NCI-H2171 (cell line): ENCODE measurements at regions not wholly inside any gene's neighbourhood (a gene's known extent, or its start where the extent isn't known, plus 50 kb on each side); places are given as distances from the start of the nearest gene placed in this dataset.
A peak's percentile ranks its signal among the peaks of the same experiment; 100 is the strongest.
"Not testable (repeated sequence)": the region's sequence is repeated elsewhere in the genome, so short reads cannot be mapped to it uniquely, and the experiment has no call there.

Experiments
- DNase-seq: peaks from one replicate; lab custom pipeline; 2025; lab: John Stamatoyannopoulos, UW

- peak; percentile 21 for DNase-seq
Measured at GRCh38 chr11:116373104-116373944, 399.5 kb downstream of the BUD13 start.

GRCh38 chr11:116371146-116371545 lies 401.6 kb downstream of the BUD13 start:
- no peak for DNase-seq

DNA sequence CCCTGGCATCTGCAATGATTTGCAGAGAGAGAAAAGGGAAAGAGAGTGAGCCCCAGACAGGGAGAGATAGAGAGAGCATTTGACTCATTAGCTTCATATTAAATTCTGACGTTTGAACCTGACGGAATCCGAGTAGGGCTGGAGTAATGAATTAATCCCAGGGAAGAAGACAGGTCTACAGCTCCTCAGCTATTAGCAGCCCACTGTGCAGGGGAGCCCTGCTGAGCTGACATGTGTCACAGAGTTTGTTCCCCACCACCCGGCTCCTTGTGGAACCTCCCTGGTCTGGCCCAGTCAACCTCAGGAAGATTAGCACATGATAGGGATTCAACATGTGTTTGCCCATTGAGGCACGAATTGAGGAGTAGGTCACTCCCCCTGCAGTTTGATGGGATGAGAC lies 404.0 kb downstream of the BUD13 start:
- DNase-seq = no peak

DNA sequence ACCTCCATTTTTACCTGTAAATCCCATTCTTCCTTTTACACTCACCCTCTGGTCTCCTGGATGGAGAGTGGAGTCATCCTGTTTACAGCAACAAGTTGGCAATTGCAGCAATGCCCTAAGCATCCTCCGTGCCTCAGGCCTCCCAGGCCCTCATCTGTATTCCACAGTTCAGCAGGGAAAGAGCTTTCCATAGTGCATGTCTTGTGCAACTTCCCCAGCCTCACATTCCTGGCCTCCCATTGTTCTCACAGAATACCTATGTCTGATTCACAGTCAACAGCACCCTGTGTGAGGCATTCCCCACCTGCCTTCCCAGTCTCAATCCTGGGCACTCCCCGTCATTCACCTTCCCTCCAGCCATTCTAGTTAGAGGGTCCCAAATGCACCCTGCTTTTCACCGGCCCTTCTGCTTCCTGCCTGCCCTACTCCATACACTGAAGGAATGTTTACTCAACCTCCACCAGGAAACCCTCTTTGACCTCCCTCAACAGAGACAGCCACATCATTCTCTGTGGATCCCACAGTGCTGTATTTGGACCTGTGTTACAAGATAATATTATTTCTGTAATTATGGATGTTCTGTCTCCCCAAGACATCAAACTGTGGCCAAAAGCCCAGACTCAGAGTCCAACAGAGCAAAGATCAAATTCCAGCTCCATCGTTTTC lies 405.7 kb downstream of the BUD13 start:
- DNase-seq = no peak

- no peak for DNase-seq
Measured at GRCh38 chr11:116366451-116366850, 406.3 kb downstream of the BUD13 start.

DNA sequence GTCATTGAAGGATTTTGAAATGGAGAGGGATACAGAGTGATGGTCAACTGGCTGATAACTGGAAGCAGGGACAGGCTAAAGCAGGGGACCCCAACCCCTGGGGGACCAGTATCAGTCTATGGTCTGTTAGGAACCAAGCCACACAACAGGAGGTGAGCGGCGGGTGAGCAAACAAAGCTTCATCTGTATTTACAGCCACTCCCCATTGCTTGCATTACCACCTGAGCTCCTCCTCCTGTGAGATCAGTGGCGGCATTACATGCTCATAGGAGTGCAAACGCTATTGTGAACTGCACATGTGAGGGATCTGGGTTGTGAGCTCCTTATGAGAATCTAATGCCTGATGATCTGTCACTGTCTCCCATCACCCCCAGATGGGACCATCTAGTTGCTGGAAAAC lies 407.9 kb downstream of the BUD13 start:
- not testable (repeated sequence) for DNase-seq

GRCh38 chr11:116364348-116364747 lies 408.4 kb downstream of the BUD13 start:
- DNase-seq = no peak

DNA sequence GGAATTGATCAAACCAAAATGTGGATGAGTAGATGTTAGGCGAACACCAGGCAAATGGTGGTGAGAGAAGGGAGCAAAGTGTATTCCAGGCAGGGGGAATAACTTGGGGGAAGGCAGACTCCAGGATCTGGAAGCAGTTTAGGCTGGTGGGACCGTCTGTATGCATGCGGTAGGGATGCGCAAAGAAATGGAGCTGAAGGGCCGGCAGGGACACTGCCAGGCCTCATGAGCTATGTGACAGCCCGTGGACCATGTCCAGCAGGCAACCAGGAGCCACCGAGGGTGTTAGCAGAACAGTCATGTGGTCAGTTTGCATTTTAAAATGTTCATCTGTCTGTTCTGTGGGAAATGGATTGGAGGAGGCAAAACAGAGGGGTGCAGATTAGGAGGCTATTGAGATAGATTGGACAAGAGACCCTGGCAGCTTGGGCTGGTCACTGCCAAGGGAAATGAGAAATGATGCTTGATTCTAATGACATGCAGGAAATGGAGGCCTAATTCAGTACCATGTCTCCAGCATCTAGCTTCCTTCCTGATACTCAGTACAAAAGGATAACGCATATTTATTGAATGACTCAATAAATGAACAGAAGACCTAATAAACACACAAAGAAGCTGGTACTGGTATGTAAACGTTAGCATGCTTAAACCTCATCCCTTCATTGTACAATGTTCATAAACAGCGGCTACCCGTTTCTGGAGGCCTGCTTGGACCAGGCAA lies 412.4 kb downstream of the BUD13 start:
- DNase-seq = no peak

GRCh38 chr11:116357784-116358544 lies 414.8 kb downstream of the BUD13 start:
- DNase-seq = no peak

GRCh38 chr11:116356451-116356850 lies 416.3 kb downstream of the BUD13 start:
- no peak for DNase-seq

DNA sequence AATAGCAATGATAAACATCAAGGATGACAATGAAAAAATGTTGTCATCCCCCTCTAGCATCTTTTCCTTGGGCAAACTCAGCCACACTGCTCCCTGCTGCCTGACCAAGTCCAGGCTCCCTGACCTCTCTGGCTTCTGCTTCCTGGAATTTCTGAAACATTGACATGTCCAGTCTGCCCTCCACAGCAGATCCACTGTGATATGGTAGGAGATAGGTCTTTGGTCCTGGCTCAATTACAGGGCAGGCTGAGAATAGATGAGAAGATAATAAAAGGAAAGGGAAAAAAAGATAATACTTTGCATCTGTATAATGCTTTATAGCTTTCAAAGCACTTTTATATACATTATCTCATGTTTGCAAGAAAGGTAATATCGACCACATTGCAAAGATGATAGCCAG lies 417.7 kb downstream of the BUD13 start:
- no peak for DNase-seq

- DNase-seq = no peak
Measured at GRCh38 chr11:116353589-116353988, 419.2 kb downstream of the BUD13 start.

GRCh38 chr11:116352881-116353280 lies 419.9 kb downstream of the BUD13 start:
- DNase-seq = no peak

DNA sequence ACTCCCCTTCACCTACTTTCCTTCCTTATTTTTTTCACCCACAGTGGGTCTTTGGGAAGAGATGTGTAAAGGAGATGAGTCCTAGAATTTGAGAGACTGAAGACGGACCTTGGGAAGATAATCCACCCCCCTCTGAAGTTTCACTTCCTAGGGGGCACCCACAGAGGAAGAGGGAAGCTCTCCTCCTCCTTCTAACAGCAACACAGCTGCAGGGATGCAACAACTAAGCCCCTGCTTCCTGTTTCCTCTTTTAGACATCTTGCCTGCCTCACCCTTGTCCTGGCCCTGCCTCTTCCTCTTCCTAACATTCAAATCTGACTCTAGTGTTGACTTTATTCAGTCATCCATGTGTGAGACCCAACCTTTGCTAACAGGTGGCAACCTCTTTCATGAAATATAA lies 424.6 kb downstream of the BUD13 start:
- DNase-seq = no peak

DNA sequence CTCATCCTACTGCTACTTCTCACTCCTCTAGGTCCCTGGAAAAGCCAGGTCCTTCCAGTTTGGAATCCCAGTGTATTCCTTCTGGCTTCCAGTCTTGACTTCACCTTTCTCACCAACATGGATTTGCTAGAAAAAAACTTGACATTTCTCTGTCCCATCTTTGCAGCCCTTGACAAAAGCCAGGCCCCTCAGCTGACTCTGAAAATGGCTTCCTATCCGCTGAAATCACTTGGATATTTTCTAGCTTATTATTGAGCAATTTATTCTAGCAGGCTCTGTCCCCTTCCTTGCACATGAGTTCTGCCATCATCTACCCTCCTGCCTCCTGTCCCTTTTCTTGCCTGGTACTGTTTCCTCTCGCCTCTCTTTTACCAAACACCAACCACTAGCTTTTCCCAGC lies 427.2 kb downstream of the BUD13 start:
- DNase-seq = no peak

- no peak for DNase-seq
Measured at GRCh38 chr11:116344601-116345000, 428.2 kb downstream of the BUD13 start.

GRCh38 chr11:116343270-116343669 lies 429.5 kb downstream of the BUD13 start:
- no peak for DNase-seq

DNA sequence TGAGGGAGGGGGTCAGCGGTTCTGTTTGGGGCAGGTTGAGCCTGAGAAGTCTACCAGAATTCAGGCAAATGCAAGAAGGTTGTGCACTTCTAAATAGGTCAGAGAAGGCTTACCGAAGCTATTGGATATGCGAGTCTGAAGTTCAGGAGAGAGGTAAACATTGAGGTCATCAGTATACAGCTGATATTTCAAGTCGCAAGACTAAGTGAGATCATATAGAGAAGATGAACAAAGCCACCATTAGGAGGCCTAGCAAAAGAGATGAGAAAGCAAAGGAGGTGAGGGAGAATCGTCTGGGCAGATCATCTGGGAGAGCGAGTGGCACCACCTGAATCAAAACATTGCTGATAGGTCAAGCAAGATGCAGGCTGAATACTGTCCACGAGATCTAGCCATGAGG lies 430.6 kb downstream of the BUD13 start:
- no peak for DNase-seq

GRCh38 chr11:116339306-116340098 lies 433.3 kb downstream of the BUD13 start:
- no peak for DNase-seq

DNA sequence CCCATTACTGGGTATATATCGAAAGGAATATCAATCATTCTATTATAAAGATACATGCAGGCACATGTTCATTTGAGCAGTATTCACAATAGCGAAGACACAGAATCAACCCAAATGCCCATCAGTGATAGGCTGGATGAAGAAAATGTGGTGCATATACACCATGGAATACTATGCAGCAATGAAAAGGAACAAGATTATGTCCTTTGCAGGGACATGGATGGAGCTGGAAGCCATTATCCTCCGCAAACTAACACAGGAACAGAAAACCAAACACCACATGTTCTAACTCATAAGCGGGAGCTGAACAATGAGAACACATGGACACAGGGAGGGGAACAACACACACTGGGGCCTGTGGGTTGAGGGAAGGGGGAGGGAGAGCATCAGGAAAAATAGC lies 434.3 kb downstream of the BUD13 start:
- DNase-seq = not testable (repeated sequence)

DNA sequence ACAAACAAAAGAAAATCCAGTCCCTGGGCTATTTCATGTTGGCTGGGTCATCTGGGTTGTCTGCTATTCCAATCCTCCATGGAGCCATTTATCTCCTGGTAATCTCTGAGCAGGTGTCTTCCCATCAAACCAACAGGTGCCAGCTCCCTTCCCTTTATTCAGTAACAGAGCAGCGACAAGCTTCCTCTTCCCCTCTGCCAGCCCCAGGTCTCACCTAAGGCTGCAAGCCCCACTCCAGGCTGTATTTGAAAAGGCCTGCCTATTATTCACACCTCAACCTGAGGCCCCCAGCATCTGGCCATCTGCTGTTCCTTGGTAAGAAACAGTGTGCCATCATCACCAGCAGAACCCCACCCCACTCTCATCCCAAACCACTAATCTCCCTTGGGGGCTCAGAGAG lies 436.2 kb downstream of the BUD13 start:
- DNase-seq = peak; percentile 45
